ENCODE measurements at regions not wholly inside any gene's neighbourhood (a gene's known extent, or its start where the extent isn't known, plus 50 kb on each side); places are given as distances from the start of the nearest gene placed in this dataset.
"Not testable (repeated sequence)": the region's sequence is repeated elsewhere in the genome, so short reads cannot be mapped to it uniquely, and the experiment has no call there.

DNA sequence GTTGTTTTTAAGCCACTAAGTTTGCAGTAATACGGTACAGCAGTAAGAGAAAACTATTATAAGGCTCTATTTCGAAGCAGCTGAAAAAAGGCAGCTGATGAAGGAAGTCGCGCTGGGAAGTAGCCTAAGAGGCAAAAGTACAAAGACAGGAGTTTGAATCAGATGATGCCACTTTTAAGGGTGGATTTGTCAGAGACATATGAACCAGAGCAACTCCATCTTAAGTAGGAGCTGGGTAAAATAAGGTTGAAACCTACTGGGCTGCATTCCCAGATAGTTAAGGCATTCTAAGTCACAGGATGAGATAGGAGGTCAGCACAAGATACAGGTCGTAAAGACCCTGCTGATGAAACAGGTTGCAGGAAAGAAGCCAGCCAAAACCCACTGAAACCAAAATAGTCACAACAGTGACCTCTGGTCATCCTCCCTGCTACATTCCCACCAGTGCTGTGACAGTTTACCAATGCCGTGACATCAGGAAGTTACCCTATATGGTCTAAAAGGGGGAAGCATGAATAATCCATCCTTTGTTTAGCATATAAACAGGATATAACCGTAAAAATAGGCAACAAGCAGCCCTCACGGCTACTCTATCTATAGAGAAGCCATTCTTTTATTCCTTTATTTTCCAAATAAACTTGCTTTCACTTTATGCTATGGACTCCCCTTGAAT lies 91.8 kb upstream of the PRSS3 start:
- H3K4me1 ChIP-seq (ENCODE audit: insufficient read depth, low read length), result no peaks in the 10 kb centered on the region
- no peak for ATAC-seq

DNA sequence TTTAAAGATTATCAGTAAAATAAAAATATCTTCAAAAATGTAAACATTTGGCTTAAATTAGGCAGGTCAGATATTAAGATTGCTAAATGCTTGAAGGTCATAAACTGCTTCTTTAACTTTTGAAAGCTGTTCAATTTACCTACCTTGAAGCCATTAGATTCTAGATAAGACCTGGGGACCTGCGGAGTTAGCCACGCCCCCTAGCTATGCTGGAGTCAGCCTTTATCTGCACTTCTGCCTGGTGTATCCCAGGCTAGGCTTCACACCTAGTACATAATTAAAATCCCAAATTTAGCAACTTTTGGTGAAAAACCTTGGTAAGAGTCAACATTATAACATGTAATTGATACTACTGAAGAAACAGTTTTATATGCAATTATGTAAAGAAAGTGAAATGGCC lies 89.9 kb upstream of the PRSS3 start:
- BruUV-seq (replicated peaks), result not testable (repeated sequence)

More for the DNA sequence above, 91.8 kb upstream of the PRSS3 start:
- Histone ChIP-seq H3K4me2 (ENCODE audit: low read length) (no peak overlapping the region), H4K20me1 (ENCODE audit: low read length) (no peaks in the 10 kb centered on the region), H3K79me2 (ENCODE audit: low read length) (no peaks in the 10 kb centered on the region), H3K9ac (ENCODE audit: low read length) (no peak overlapping the region), H2AFZ (ENCODE audit: low read length) (no peak overlapping the region), H3K4me3 (ENCODE audit: low read length) (no peak overlapping the region), H3K27me3 (ENCODE audit: low read length) (no peaks in the 10 kb centered on the region), H3K36me3 (ENCODE audit: low read depth, low read length) (no peaks in the 10 kb centered on the region), H3F3A (ENCODE audit: low read length, unreplicated experiment) (no peaks in the 10 kb centered on the region), H3K9me3 (ENCODE audit: low read length) (no peaks in the 10 kb centered on the region), H3K9me2 (replicated peaks; ENCODE audit: low read length) (no peaks in the 10 kb centered on the region), H3K27ac (ENCODE audit: low read length) (no peak overlapping the region)
- intact Hi-C loops (cut with micrococcal nuclease), result no loop called here
- TF ChIP-seq, protein P1, sequence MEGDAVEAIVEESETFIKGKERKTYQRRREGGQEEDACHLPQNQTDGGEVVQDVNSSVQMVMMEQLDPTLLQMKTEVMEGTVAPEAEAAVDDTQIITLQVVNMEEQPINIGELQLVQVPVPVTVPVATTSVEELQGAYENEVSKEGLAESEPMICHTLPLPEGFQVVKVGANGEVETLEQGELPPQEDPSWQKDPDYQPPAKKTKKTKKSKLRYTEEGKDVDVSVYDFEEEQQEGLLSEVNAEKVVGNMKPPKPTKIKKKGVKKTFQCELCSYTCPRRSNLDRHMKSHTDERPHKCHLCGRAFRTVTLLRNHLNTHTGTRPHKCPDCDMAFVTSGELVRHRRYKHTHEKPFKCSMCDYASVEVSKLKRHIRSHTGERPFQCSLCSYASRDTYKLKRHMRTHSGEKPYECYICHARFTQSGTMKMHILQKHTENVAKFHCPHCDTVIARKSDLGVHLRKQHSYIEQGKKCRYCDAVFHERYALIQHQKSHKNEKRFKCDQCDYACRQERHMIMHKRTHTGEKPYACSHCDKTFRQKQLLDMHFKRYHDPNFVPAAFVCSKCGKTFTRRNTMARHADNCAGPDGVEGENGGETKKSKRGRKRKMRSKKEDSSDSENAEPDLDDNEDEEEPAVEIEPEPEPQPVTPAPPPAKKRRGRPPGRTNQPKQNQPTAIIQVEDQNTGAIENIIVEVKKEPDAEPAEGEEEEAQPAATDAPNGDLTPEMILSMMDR (conservative IDR thresholded peaks at IDR 0.05; ENCODE audit: low read depth, low read length), result no peak
- no peak for TF ChIP-seq EZH2phosphoT487 (IDR thresholded peaks at IDR 0.05; ENCODE audit: borderline replicate concordance, low read length)
- TF ChIP-seq EZH2 (IDR thresholded peaks at IDR 0.05; ENCODE audit: low read length, unreplicated experiment), result no peak
- no peak for DNase-seq
- ChIA-PET CTCF (no interaction called here), POLR2A (ENCODE audit: unreplicated experiment) (no interaction called here)
- BruUV-seq (replicated peaks), result no TSS peak

DNA sequence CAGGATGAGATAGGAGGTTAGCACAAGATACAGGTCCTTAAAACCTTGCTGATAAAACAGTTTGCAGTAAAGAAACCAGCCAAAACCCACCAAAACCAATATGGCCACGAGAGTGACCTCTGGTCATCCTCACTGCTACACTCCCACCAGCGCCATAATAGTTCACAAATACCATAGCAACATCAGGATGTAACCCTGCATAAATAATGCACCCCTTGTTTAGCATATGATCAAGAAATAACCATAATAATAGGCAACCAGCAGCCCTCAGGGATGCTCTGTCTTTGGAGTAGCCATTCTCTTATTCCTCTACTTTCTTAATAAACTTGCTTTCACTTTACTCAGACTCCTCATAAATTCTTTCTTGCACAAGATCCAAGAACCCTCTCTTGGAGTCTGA lies 86.9 kb upstream of the PRSS3 start:
- no peaks in the 10 kb centered on the region for H3K9me3 ChIP-seq (ENCODE audit: low read length)
- H3K4me1 ChIP-seq (ENCODE audit: insufficient read depth, low read length), result no peaks in the 10 kb centered on the region
- no peaks in the 10 kb centered on the region for H3F3A ChIP-seq (ENCODE audit: low read length, unreplicated experiment)
- H3K4me2 ChIP-seq (ENCODE audit: low read length), result no peak overlapping the region
- intact Hi-C loops (cut with micrococcal nuclease), result no loop called here
- POLR2A ChIA-PET (ENCODE audit: unreplicated experiment), result no interaction called here
- no peaks in the 10 kb centered on the region for H3K9me2 ChIP-seq (replicated peaks; ENCODE audit: low read length)
- TF ChIP-seq, protein P1 (conservative IDR thresholded peaks at IDR 0.05; ENCODE audit: low read depth, low read length), result no peak
- TF ChIP-seq EZH2 (IDR thresholded peaks at IDR 0.05; ENCODE audit: low read length, unreplicated experiment) (no peak), EZH2phosphoT487 (IDR thresholded peaks at IDR 0.05; ENCODE audit: borderline replicate concordance, low read length) (no peak)
- H3K27me3 ChIP-seq (ENCODE audit: low read length), result no peaks in the 10 kb centered on the region
- no peak overlapping the region for H2AFZ ChIP-seq (ENCODE audit: low read length)
- CTCF ChIA-PET, result no interaction called here
- no peak for ATAC-seq
- no peak overlapping the region for H3K4me3 ChIP-seq (ENCODE audit: low read length)
- H4K20me1 ChIP-seq (ENCODE audit: low read length), result no peaks in the 10 kb centered on the region
- H3K27ac ChIP-seq (ENCODE audit: low read length), result no peak overlapping the region
- H3K36me3 ChIP-seq (ENCODE audit: low read depth, low read length), result no peaks in the 10 kb centered on the region
- H3K9ac ChIP-seq (ENCODE audit: low read length), result no peak overlapping the region
- H3K79me2 ChIP-seq (ENCODE audit: low read length), result no peaks in the 10 kb centered on the region
- BruUV-seq (replicated peaks), result no TSS peak
- DNase-seq, result no peak

More for the DNA sequence above, 89.9 kb upstream of the PRSS3 start:
- H4K20me1 ChIP-seq (ENCODE audit: low read length); H2AFZ ChIP-seq (ENCODE audit: low read length); H3K9me3 ChIP-seq (ENCODE audit: low read length); POLR2A ChIA-PET (ENCODE audit: unreplicated experiment); H3K9ac ChIP-seq (ENCODE audit: low read length); H3K79me2 ChIP-seq (ENCODE audit: low read length); CTCF ChIA-PET; H3K27me3 ChIP-seq (ENCODE audit: low read length); H3K4me3 ChIP-seq (ENCODE audit: low read length); H3K4me2 ChIP-seq (ENCODE audit: low read length); H3F3A ChIP-seq (ENCODE audit: low read length, unreplicated experiment); H3K27ac ChIP-seq (ENCODE audit: low read length); H3K36me3 ChIP-seq (ENCODE audit: low read depth, low read length); H3K9me2 ChIP-seq (replicated peaks; ENCODE audit: low read length); intact Hi-C loops (cut with micrococcal nuclease); DNase-seq; ATAC-seq; H3K4me1 ChIP-seq (ENCODE audit: insufficient read depth, low read length): not testable (repeated sequence)
